Pancreas (tissue), 10 donors: ENCODE measurements at regions not wholly inside any gene's neighbourhood (a gene's known extent, or its start where the extent isn't known, plus 50 kb on each side); places are given as distances from the start of the nearest gene placed in this dataset.

ENCODE experiments used
- ATAC-seq, 4 donors: fragments of 200-7000 bp; cut with Tn5 transposase; one replicate each; pipeline versions ENCODE4 v1.8.0 to v1.9.1; 2020; ENCODE audit warnings: mild to moderate bottlenecking in 4 of 4, moderate library complexity in 4 of 4
- DNase-seq, 6 donors: peaks; one replicate each; pipeline ENCODE4 v3.0.0-alpha.2; 2020
- FAIRE-seq: peaks from 2 replicates; lab custom pipeline; 2012; peaks lifted over from hg19 to GRCh38; lab: Jason Lieb, UNC
- H3K27ac ChIP-seq, 4 donors: fragments of 200-600 bp; sonication (generic); 1 replicate in 3 of 4; 2 replicates in 1 of 4; pipeline versions ENCODE4 v1.5.0 to v1.8.0; 2020
- H3K27me3 ChIP-seq, 4 donors: fragments of 200-600 bp; one replicate each; pipeline ENCODE4 v1.8.0; 2021
- H3K36me3 ChIP-seq, 3 donors: fragments of 200-600 bp; sonication (generic) in 1 of 3; one replicate each; pipeline versions ENCODE4 v1.5.0 to v1.8.0; 2020 to 2021
- H3K4me1 ChIP-seq, 3 donors: fragments of 200-600 bp; one replicate each; pipeline ENCODE4 v1.8.0; 2021
- H3K4me3 ChIP-seq, 4 donors: fragments of 200-600 bp; sonication (generic) in 2 of 4; one replicate each; pipeline versions ENCODE4 v1.5.0 to v1.8.0; 2020 to 2021
- H3K9me3 ChIP-seq, 4 donors: fragments of 200-600 bp; one replicate each; pipeline ENCODE4 v1.8.0; 2021
- WGBS, 2 donors: extraction: QIAGEN DNeasy Blood & Tissue Kit; methylation state at CpG; one replicate each; pipeline ENCODE4 v1.1.7; 2013; 5-methylcytosine and 5-hydroxymethylcytosine counted together
- intact Hi-C, 3 donors: fragments of 100-400 bp; cut with DNase I; formaldehyde crosslinking; loops; one replicate each; pipeline versions ENCODE4 v1.11.1 to v1.14.2; 2022
- TF ChIP-seq, protein P1 (sequence below), 4 donors: fragments of 200-600 bp; sonication (generic) in 3 of 4; IDR thresholded peaks; one replicate each; pipeline versions ENCODE4 v1.5.0 to v1.8.0; 2021; ENCODE audit warnings: antibody characterized with exemption in 4 of 4
- donor health status: healthy with polysubstance abuse.
- donor health status: DM: no; HTN: no; CAD: no; lungs with moderate emphysema.
- donor health status: DM: no; HTN: no; CAD: no.
- donor health status: control.
- donor health status: control.
- donor health status: Bipolar disorder and iron deficiency.
- donor health status: DM: yes; HTN: yes; CAD: no.
- donor health status: DM: no; HTN: no; CAD: no.
- donor health status: DM: no; HTN: no; CAD: no.
- donor health status: DM: yes; HTN: yes; CAD: no.

GRCh38 chr12:63069860-63070617, 81.0 kb downstream of the AVPR1A start:
- WGBS, 2 donors = 74 to 78% methylated on average over 3 of the region's 3 CpGs
- FAIRE-seq (no peak), ATAC-seq (no peak), DNase-seq (no peak)
- H3K36me3 ChIP-seq = no peaks in the 10 kb centered on the region
- TF ChIP-seq, protein P1, sequence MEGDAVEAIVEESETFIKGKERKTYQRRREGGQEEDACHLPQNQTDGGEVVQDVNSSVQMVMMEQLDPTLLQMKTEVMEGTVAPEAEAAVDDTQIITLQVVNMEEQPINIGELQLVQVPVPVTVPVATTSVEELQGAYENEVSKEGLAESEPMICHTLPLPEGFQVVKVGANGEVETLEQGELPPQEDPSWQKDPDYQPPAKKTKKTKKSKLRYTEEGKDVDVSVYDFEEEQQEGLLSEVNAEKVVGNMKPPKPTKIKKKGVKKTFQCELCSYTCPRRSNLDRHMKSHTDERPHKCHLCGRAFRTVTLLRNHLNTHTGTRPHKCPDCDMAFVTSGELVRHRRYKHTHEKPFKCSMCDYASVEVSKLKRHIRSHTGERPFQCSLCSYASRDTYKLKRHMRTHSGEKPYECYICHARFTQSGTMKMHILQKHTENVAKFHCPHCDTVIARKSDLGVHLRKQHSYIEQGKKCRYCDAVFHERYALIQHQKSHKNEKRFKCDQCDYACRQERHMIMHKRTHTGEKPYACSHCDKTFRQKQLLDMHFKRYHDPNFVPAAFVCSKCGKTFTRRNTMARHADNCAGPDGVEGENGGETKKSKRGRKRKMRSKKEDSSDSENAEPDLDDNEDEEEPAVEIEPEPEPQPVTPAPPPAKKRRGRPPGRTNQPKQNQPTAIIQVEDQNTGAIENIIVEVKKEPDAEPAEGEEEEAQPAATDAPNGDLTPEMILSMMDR (IDR thresholded peaks at IDR 0.05) = no peak
- no peaks in the 10 kb centered on the region for H3K27me3 ChIP-seq
- H3K4me1 ChIP-seq = no peaks in the 10 kb centered on the region
- intact Hi-C loops = no loop called here
- H3K9me3 ChIP-seq = no peaks in the 10 kb centered on the region
- H3K27ac ChIP-seq = no peak overlapping the region
- no peak overlapping the region for H3K4me3 ChIP-seq

- WGBS, 2 donors = 2 to 11% methylated on average over 2 of the region's 2 CpGs
Measured at GRCh38 chr12:63068857-63069442, 82.1 kb downstream of the AVPR1A start.

DNA sequence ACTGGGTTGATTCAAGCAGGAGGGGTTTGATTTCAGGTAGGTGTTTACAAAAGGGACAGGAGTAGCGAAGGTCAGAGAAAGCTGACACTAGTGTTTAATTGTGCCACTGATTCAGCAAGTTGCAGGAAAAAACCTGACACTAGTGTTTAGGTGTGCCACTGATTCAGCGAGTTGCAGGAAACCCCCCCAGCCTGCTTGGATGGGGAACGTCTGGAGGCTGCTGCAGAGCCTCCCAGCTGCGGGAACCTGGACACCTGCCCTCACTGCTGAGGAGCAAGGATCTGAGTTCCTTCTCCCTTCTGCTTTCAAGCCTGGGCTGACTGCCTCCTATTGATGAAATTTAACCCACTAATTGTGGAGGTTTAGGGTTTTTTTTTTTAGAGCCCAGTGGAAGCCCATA, 84.2 kb downstream of the AVPR1A start:
- TF ChIP-seq, protein P1 (IDR thresholded peaks at IDR 0.05) = no peak
- H3K27me3 ChIP-seq = no peaks in the 10 kb centered on the region
- H3K4me3 ChIP-seq = no peak overlapping the region
- DNase-seq (peak in 1 of 6 donors; percentile 33), FAIRE-seq (no peak), ATAC-seq (peak in 1 of 4 donors; percentile 45)
- no peaks in the 10 kb centered on the region for H3K36me3 ChIP-seq
- 24% methylated on average over 4 of the region's 4 CpGs for WGBS, 2 donors
- intact Hi-C loops = no loop called here
- no peaks in the 10 kb centered on the region for H3K4me1 ChIP-seq
- H3K27ac ChIP-seq = no peak overlapping the region
- H3K9me3 ChIP-seq = no peaks in the 10 kb centered on the region

More at GRCh38 chr12:63068857-63069442, 82.1 kb downstream of the AVPR1A start:
- DNase-seq = peak in 1 of 6 donors; percentile 9
- Histone ChIP-seq H3K9me3 (no peaks in the 10 kb centered on the region), H3K4me3 (no peak overlapping the region), H3K27ac (no peak overlapping the region), H3K4me1 (no peaks in the 10 kb centered on the region), H3K27me3 (no peaks in the 10 kb centered on the region), H3K36me3 (no peaks in the 10 kb centered on the region)
- TF ChIP-seq, protein P1 (IDR thresholded peaks at IDR 0.05) = peak in 3 of 4 donors; percentile 13 to 32 (median 25)
- intact Hi-C loops = no loop called here
- no peak for FAIRE-seq
- ATAC-seq = peak in 3 of 4 donors; percentile 65 to 72 (median 66)

GRCh38 chr12:63066136-63066535, 84.9 kb downstream of the AVPR1A start:
- intact Hi-C loops = no loop called here
- Histone ChIP-seq H3K27me3 (no peaks in the 10 kb centered on the region), H3K4me1 (no peaks in the 10 kb centered on the region), H3K36me3 (no peaks in the 10 kb centered on the region), H3K27ac (no peak overlapping the region), H3K4me3 (no peak overlapping the region), H3K9me3 (no peaks in the 10 kb centered on the region)
- TF ChIP-seq, protein P1 (IDR thresholded peaks at IDR 0.05) = no peak
- FAIRE-seq (no peak), ATAC-seq (no peak), DNase-seq (no peak)
- WGBS, 2 donors = 79 to 87% methylated on average over 1 of the region's 1 CpG

GRCh38 chr12:63064080-63064479, 86.9 kb downstream of the AVPR1A start:
- Histone ChIP-seq H3K4me3 (no peak overlapping the region), H3K36me3 (no peaks in the 10 kb centered on the region), H3K9me3 (no peaks in the 10 kb centered on the region), H3K27me3 (no peaks in the 10 kb centered on the region), H3K27ac (no peak overlapping the region), H3K4me1 (no peaks in the 10 kb centered on the region)
- TF ChIP-seq, protein P1 (IDR thresholded peaks at IDR 0.05) = no peak
- 39 to 53% methylated on average over 1 of the region's 1 CpG for WGBS, 2 donors
- DNase-seq (no peak), FAIRE-seq (no peak), ATAC-seq (no peak)
- intact Hi-C loops = no loop called here
